HepG2 (cell line): ENCODE measurements at regions not wholly inside any gene's neighbourhood (a gene's known extent, or its start where the extent isn't known, plus 50 kb on each side); places are given as distances from the start of the nearest gene placed in this dataset.

Experiments
- ATF3 ChIP-seq: sonication (generic); formaldehyde crosslinking; IDR thresholded peaks from 2 replicates; pipeline ENCODE4 v1.4.0; 2020; ENCODE audit warnings: missing genetic modification reagents
- ELF4 ChIP-seq: sonication (generic); formaldehyde crosslinking; IDR thresholded peaks from 2 replicates; pipeline ENCODE4 v1.5.0; 2020; ENCODE audit warnings: missing genetic modification reagents, mild to moderate bottlenecking, moderate library complexity, borderline replicate concordance
- RNF2 ChIP-seq: fragments of 450-650 bp; conservative IDR thresholded peaks from 2 replicates; pipeline ENCODE4 v1.6.1; 2016; ENCODE audit warnings: low read depth
- TAF1 ChIP-seq: sonication (generic); formaldehyde crosslinking; IDR thresholded peaks from 2 replicates; pipeline ENCODE4 v1.4.0; 2020; ENCODE audit warnings: missing genetic modification reagents
- TF ChIP-seq, protein P1 (sequence below): sonication (generic); formaldehyde crosslinking; IDR thresholded peaks from 2 replicates; pipeline ENCODE4 v1.5.0; 2020; ENCODE audit warnings: mild to moderate bottlenecking, missing genetic modification reagents, moderate library complexity

GRCh38 chr11:91115116-91115515 is 892.3 kb upstream of the CHORDC1 start:
- TF ChIP-seq RNF2 (no peak), TAF1 (no peak), ELF4 (CRISPR knock-in tag) (no peak), ATF3 (no peak)
- TF ChIP-seq, protein P1, sequence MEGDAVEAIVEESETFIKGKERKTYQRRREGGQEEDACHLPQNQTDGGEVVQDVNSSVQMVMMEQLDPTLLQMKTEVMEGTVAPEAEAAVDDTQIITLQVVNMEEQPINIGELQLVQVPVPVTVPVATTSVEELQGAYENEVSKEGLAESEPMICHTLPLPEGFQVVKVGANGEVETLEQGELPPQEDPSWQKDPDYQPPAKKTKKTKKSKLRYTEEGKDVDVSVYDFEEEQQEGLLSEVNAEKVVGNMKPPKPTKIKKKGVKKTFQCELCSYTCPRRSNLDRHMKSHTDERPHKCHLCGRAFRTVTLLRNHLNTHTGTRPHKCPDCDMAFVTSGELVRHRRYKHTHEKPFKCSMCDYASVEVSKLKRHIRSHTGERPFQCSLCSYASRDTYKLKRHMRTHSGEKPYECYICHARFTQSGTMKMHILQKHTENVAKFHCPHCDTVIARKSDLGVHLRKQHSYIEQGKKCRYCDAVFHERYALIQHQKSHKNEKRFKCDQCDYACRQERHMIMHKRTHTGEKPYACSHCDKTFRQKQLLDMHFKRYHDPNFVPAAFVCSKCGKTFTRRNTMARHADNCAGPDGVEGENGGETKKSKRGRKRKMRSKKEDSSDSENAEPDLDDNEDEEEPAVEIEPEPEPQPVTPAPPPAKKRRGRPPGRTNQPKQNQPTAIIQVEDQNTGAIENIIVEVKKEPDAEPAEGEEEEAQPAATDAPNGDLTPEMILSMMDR (CRISPR knock-in tag), result no peak
